Erythroblast (primary cell): ENCODE measurements at regions not wholly inside any gene's neighbourhood (a gene's known extent, or its start where the extent isn't known, plus 50 kb on each side); places are given as distances from the start of the nearest gene placed in this dataset.

Source experiments
- GATA1 ChIP-seq: IDR thresholded peaks from 2 replicates; pipeline ENCODE4 v1.6.1; 2011; ENCODE audit warnings: low read depth, mild to moderate bottlenecking, control low read depth, low read length, moderate library complexity
- POLR2A ChIP-seq: IDR thresholded peaks from 2 replicates; pipeline ENCODE4 v1.6.1; 2011; ENCODE audit warnings: mild to moderate bottlenecking, low read length

GRCh38 chr2:600542-601386 lies 76.4 kb downstream of the TMEM18 start:
- TF ChIP-seq POLR2A (no peak), GATA1 (no peak)
